Activated naive CD8-positive, alpha-beta T cell treated with anti-CD3 and anti-CD28 coated beads for 36 hours (primary cell): ENCODE measurements at regions not wholly inside any gene's neighbourhood (a gene's known extent, or its start where the extent isn't known, plus 50 kb on each side); places are given as distances from the start of the nearest gene placed in this dataset.

Experiments used
- DNase-seq: peaks from one replicate; pipeline ENCODE4 v3.0.0; 2021
- H3K27ac Mint-ChIP-seq: one replicate; pipeline ENCODE4 v1.8.0; 2022; ENCODE audit warnings: mild to moderate bottlenecking, moderate library complexity, mixed read lengths
- H3K27me3 Mint-ChIP-seq: one replicate; pipeline ENCODE4 v1.8.0; 2022; ENCODE audit warnings: mild to moderate bottlenecking, mixed read lengths
- H3K36me3 Mint-ChIP-seq: one replicate; pipeline ENCODE4 v1.8.0; 2021; ENCODE audit warnings: mild to moderate bottlenecking, mixed read lengths
- H3K4me1 Mint-ChIP-seq: one replicate; pipeline ENCODE4 v1.8.0; 2021; ENCODE audit warnings: mixed read lengths
- H3K4me3 Mint-ChIP-seq: one replicate; pipeline ENCODE4 v1.8.0; 2022; ENCODE audit warnings: mild to moderate bottlenecking, moderate library complexity, mixed read lengths
- H3K9me3 Mint-ChIP-seq: one replicate; pipeline ENCODE4 v1.8.0; 2022; ENCODE audit warnings: mixed read lengths

- no peaks in the 10 kb centered on the region for H3K27me3 Mint-ChIP-seq
- H3K4me3 Mint-ChIP-seq, result no peak overlapping the region
Measured at GRCh38 chr18:40016405-40016804, 1938.6 kb upstream of the PIK3C3 start.

GRCh38 chr18:40013001-40013609 is 1941.9 kb upstream of the PIK3C3 start:
- Mint-ChIP-seq H3K4me1 (no peaks in the 10 kb centered on the region), H3K27ac (no peak overlapping the region), H3K9me3 (peaks cover 2% of the 10 kb centered on the region), H3K4me3 (no peak overlapping the region), H3K36me3 (no peaks in the 10 kb centered on the region), H3K27me3 (no peaks in the 10 kb centered on the region)
- no peak for DNase-seq

More at GRCh38 chr18:40016405-40016804, 1938.6 kb upstream of the PIK3C3 start:
- DNase-seq, result no peak
- Mint-ChIP-seq H3K36me3 (no peaks in the 10 kb centered on the region), H3K9me3 (no peaks in the 10 kb centered on the region), H3K27ac (no peak overlapping the region), H3K4me1 (no peaks in the 10 kb centered on the region)

GRCh38 chr18:40011201-40011600 is 1943.8 kb upstream of the PIK3C3 start:
- Mint-ChIP-seq H3K27me3 (no peaks in the 10 kb centered on the region), H3K36me3 (no peaks in the 10 kb centered on the region), H3K4me1 (no peaks in the 10 kb centered on the region), H3K27ac (no peak overlapping the region), H3K4me3 (no peak overlapping the region), H3K9me3 (peaks cover 5% of the 10 kb centered on the region)
- no peak for DNase-seq

GRCh38 chr18:40006634-40007033 is 1948.4 kb upstream of the PIK3C3 start:
- Mint-ChIP-seq H3K4me1 (no peaks in the 10 kb centered on the region), H3K9me3 (peaks cover 5% of the 10 kb centered on the region), H3K27me3 (no peaks in the 10 kb centered on the region), H3K27ac (no peak overlapping the region), H3K4me3 (no peak overlapping the region), H3K36me3 (no peaks in the 10 kb centered on the region)
- DNase-seq, result no peak

- Mint-ChIP-seq H3K4me3 (no peak overlapping the region), H3K27me3 (no peaks in the 10 kb centered on the region), H3K4me1 (no peaks in the 10 kb centered on the region), H3K27ac (no peak overlapping the region), H3K36me3 (no peaks in the 10 kb centered on the region), H3K9me3 (peaks cover 5% of the 10 kb centered on the region)
- DNase-seq, result no peak
Measured at GRCh38 chr18:40004246-40004645, 1950.8 kb upstream of the PIK3C3 start.

- Mint-ChIP-seq H3K36me3 (no peaks in the 10 kb centered on the region), H3K4me1 (no peaks in the 10 kb centered on the region), H3K27ac (no peak overlapping the region), H3K27me3 (no peaks in the 10 kb centered on the region), H3K9me3 (peaks cover 2% of the 10 kb centered on the region), H3K4me3 (no peak overlapping the region)
- DNase-seq, result no peak
Measured at GRCh38 chr18:39998317-39998716, 1956.7 kb upstream of the PIK3C3 start.

- Mint-ChIP-seq H3K4me1 (no peaks in the 10 kb centered on the region), H3K4me3 (no peak overlapping the region), H3K36me3 (no peaks in the 10 kb centered on the region), H3K27me3 (no peaks in the 10 kb centered on the region), H3K9me3 (no peaks in the 10 kb centered on the region), H3K27ac (no peak overlapping the region)
- no peak for DNase-seq
Measured at GRCh38 chr18:39994498-39994897, 1960.5 kb upstream of the PIK3C3 start.

- Mint-ChIP-seq H3K4me3 (no peak overlapping the region), H3K27ac (no peak overlapping the region), H3K36me3 (no peaks in the 10 kb centered on the region), H3K4me1 (no peaks in the 10 kb centered on the region), H3K27me3 (no peaks in the 10 kb centered on the region), H3K9me3 (no peaks in the 10 kb centered on the region)
- no peak for DNase-seq
Measured at GRCh38 chr18:39991696-39992265, 1963.3 kb upstream of the PIK3C3 start.

- H3K27ac Mint-ChIP-seq, result no peak overlapping the region
- DNase-seq, result no peak
- H3K4me3 Mint-ChIP-seq, result no peak overlapping the region
- no peaks in the 10 kb centered on the region for H3K4me1 Mint-ChIP-seq
- H3K27me3 Mint-ChIP-seq, result no peaks in the 10 kb centered on the region
- H3K36me3 Mint-ChIP-seq, result no peaks in the 10 kb centered on the region
- H3K9me3 Mint-ChIP-seq, result no peaks in the 10 kb centered on the region
Measured at GRCh38 chr18:39990540-39990939, 1964.5 kb upstream of the PIK3C3 start.

GRCh38 chr18:39976771-39977170 is 1978.3 kb upstream of the PIK3C3 start:
- Mint-ChIP-seq H3K9me3 (no peaks in the 10 kb centered on the region), H3K4me3 (no peak overlapping the region)

GRCh38 chr18:39972521-39972920 is 1982.5 kb upstream of the PIK3C3 start:
- no peaks in the 10 kb centered on the region for H3K27me3 Mint-ChIP-seq
- no peak overlapping the region for H3K27ac Mint-ChIP-seq
- H3K4me3 Mint-ChIP-seq, result no peak overlapping the region
- no peaks in the 10 kb centered on the region for H3K36me3 Mint-ChIP-seq
- no peaks in the 10 kb centered on the region for H3K4me1 Mint-ChIP-seq
- peaks cover 2% of the 10 kb centered on the region for H3K9me3 Mint-ChIP-seq
- DNase-seq, result no peak

More at GRCh38 chr18:39976771-39977170, 1978.3 kb upstream of the PIK3C3 start:
- no peak overlapping the region for H3K27ac Mint-ChIP-seq
- H3K36me3 Mint-ChIP-seq, result no peaks in the 10 kb centered on the region
- no peaks in the 10 kb centered on the region for H3K4me1 Mint-ChIP-seq
- no peak for DNase-seq
- H3K27me3 Mint-ChIP-seq, result no peaks in the 10 kb centered on the region

GRCh38 chr18:39969803-39970494 is 1985.1 kb upstream of the PIK3C3 start:
- Mint-ChIP-seq H3K36me3 (no peaks in the 10 kb centered on the region), H3K4me1 (no peaks in the 10 kb centered on the region), H3K4me3 (no peak overlapping the region), H3K27ac (no peak overlapping the region), H3K27me3 (no peaks in the 10 kb centered on the region), H3K9me3 (peaks cover 2% of the 10 kb centered on the region)
- DNase-seq, result no peak

- no peak overlapping the region for H3K27ac Mint-ChIP-seq
Measured at GRCh38 chr18:39966275-39966674, 1988.8 kb upstream of the PIK3C3 start.

GRCh38 chr18:39962546-39962945 is 1992.5 kb upstream of the PIK3C3 start:
- Mint-ChIP-seq H3K9me3 (peaks cover 1% of the 10 kb centered on the region), H3K4me1 (no peaks in the 10 kb centered on the region), H3K27ac (no peak overlapping the region), H3K36me3 (no peaks in the 10 kb centered on the region), H3K4me3 (no peak overlapping the region), H3K27me3 (no peaks in the 10 kb centered on the region)
- DNase-seq, result no peak

More at GRCh38 chr18:39966275-39966674, 1988.8 kb upstream of the PIK3C3 start:
- Mint-ChIP-seq H3K9me3 (peaks cover 3% of the 10 kb centered on the region), H3K36me3 (no peaks in the 10 kb centered on the region), H3K27me3 (no peaks in the 10 kb centered on the region), H3K4me1 (no peaks in the 10 kb centered on the region), H3K4me3 (no peak overlapping the region)
- no peak for DNase-seq

GRCh38 chr18:39960550-39960949 is 1994.5 kb upstream of the PIK3C3 start:
- DNase-seq, result no peak
- Mint-ChIP-seq H3K9me3 (peaks cover 1% of the 10 kb centered on the region), H3K27me3 (no peaks in the 10 kb centered on the region), H3K36me3 (no peaks in the 10 kb centered on the region), H3K4me3 (no peak overlapping the region), H3K4me1 (no peaks in the 10 kb centered on the region), H3K27ac (no peak overlapping the region)

GRCh38 chr18:39959839-39960238 is 1995.2 kb upstream of the PIK3C3 start:
- Mint-ChIP-seq H3K36me3 (no peaks in the 10 kb centered on the region), H3K4me1 (no peaks in the 10 kb centered on the region), H3K9me3 (peaks cover 1% of the 10 kb centered on the region), H3K27ac (no peak overlapping the region), H3K4me3 (no peak overlapping the region), H3K27me3 (no peaks in the 10 kb centered on the region)
- no peak for DNase-seq
